ENCODE measurements at regions not wholly inside any gene's neighbourhood (a gene's known extent, or its start where the extent isn't known, plus 50 kb on each side); places are given as distances from the start of the nearest gene placed in this dataset.

DNA sequence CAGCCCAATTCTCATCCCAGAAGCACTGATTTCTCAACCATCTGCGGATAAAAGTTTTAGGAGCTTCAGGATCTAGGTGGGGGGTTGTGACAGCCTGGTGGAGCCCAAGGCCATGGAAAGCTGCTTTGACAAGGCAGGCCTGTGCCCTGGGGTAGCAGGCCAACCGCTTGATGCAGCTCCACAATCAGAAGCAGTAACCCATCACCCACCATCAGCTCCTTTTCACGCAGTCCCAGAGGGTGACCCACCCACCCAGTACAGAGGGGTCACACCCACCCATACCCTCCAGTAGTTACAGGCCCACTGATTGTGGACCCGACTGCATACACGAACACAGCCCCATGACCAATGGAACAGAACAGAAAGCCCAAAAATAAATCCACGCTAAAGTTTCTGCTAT is 253.9 kb downstream of the AHR start:
- H3K4me1 Mint-ChIP-seq (ENCODE audit: low read depth in 2 of 2), result no peaks in the 10 kb centered on the region
- H3K27me3 Mint-ChIP-seq, result peaks cover 0 to 4% of the 10 kb centered on the region in 2 donors
- no peak for ATAC-seq
- H3K36me3 Mint-ChIP-seq, result no peaks in the 10 kb centered on the region
- H3K27ac Mint-ChIP-seq, result no peak overlapping the region
- H3K4me3 Mint-ChIP-seq, result no peak overlapping the region
- no peak for DNase-seq (ENCODE audit: low spot score)
- peaks cover 10% of the 10 kb centered on the region for H3K9me3 Mint-ChIP-seq

DNA sequence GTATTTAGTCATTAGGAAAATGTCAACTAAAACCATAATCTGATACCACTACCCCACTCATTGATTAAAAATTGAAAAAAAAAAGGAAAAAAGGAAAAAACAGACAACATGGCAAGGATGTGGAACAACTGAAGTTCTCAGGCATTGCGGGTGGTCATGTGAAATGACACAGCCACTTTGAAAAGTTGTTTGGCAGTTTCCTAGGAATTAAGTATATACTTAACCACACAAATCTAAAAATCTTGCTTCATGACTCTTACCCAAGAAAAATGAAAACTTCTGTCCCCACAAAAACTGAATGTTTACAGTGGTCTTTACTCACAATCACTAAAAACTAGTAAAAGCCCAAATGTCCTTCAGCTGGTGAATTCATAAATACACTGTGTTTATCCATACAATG is 254.5 kb downstream of the AHR start:
- ATAC-seq (no peak), DNase-seq (ENCODE audit: low spot score) (no peak)
- Mint-ChIP-seq H3K36me3 (no peaks in the 10 kb centered on the region), H3K27me3 (no peaks in the 10 kb centered on the region), H3K4me3 (no peak overlapping the region), H3K27ac (no peak overlapping the region), H3K4me1 (ENCODE audit: low read depth in 2 of 2) (no peaks in the 10 kb centered on the region), H3K9me3 (peaks cover 10% of the 10 kb centered on the region)

- peaks cover 10% of the 10 kb centered on the region for H3K9me3 Mint-ChIP-seq
- ATAC-seq (no peak), DNase-seq (ENCODE audit: low spot score) (no peak)
- no peaks in the 10 kb centered on the region for H3K36me3 Mint-ChIP-seq
- H3K27ac Mint-ChIP-seq, result no peak overlapping the region
- no peak overlapping the region for H3K4me3 Mint-ChIP-seq
- H3K27me3 Mint-ChIP-seq, result no peaks in the 10 kb centered on the region
- H3K4me1 Mint-ChIP-seq (ENCODE audit: low read depth in 2 of 2), result no peaks in the 10 kb centered on the region
Observed at GRCh38 chr7:17554341-17555015, 256.0 kb downstream of the AHR start.

DNA sequence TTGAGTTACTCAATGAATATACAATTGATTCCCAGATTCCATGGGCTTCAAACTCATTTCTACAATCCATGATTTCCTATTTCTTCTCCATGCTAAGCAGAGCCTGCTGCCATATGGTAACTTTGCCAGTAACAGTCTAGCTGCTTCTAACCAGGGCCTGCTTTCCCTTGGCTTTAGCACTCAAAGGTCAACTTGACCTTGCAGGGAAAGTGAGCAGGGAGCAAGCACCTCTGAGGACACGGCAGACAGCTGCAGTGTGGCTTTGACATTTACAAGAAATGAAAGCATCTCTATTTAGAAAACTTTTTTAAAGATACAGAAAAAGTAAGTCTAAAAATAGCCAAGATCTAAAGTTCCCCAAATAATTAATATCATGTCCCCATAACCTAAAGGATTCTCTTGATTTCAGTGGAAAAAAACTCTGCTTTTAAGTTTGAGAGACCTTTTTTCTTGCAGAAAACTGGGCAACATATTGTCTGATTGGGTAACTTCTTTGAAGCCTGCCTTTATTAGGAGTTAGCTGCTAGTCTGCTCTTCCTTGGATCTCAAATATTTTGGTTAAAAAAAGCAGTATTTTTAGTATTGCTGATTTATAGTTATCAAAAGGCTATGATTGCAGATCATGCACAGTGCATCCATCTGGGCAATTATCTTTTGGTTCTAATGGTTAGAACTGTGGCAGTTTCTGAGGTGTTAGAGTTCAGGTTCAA is 257.9 kb downstream of the AHR start:
- no peak for ATAC-seq
- H3K27me3 Mint-ChIP-seq, result no peaks in the 10 kb centered on the region
- no peak for DNase-seq (ENCODE audit: low spot score)
- H3K27ac Mint-ChIP-seq, result no peak overlapping the region
- no peaks in the 10 kb centered on the region for H3K4me1 Mint-ChIP-seq (ENCODE audit: low read depth in 2 of 2)
- no peaks in the 10 kb centered on the region for H3K36me3 Mint-ChIP-seq
- peaks cover 10% of the 10 kb centered on the region for H3K9me3 Mint-ChIP-seq
- H3K4me3 Mint-ChIP-seq, result no peak overlapping the region

DNA sequence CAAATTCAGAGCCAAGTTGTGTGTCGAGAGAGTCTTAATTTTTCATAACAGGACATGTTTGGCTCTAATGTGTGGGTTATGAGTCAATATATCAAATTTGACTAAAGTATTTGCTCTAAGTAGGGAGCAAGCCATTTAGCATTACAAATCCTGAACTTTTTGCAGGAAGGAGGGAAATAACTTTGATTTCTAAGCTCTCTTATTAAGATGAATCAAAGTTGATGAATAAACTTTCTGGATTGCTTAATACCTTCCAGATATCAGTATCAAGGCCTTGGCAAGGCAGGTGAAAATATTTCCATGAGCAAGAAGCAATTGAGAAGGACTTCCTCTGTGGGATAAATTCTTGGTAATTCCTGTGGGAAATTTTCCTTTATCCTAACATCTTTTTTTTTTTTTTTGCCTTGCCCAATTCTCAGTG is 258.8 kb downstream of the AHR start:
- no peak overlapping the region for H3K4me3 Mint-ChIP-seq
- no peaks in the 10 kb centered on the region for H3K27me3 Mint-ChIP-seq
- peaks cover 10% of the 10 kb centered on the region for H3K9me3 Mint-ChIP-seq
- H3K27ac Mint-ChIP-seq, result no peak overlapping the region
- DNase-seq (ENCODE audit: low spot score) (no peak), ATAC-seq (no peak)
- H3K36me3 Mint-ChIP-seq, result no peaks in the 10 kb centered on the region
- H3K4me1 Mint-ChIP-seq (ENCODE audit: low read depth in 2 of 2), result no peaks in the 10 kb centered on the region

- no peak overlapping the region for H3K4me3 Mint-ChIP-seq
- no peak for DNase-seq (ENCODE audit: low spot score)
- H3K4me1 Mint-ChIP-seq (ENCODE audit: low read depth in 2 of 2), result no peaks in the 10 kb centered on the region
- no peaks in the 10 kb centered on the region for H3K36me3 Mint-ChIP-seq
- H3K27me3 Mint-ChIP-seq, result no peaks in the 10 kb centered on the region
- H3K27ac Mint-ChIP-seq, result no peak overlapping the region
- ATAC-seq, result no peak
- peaks cover 10% of the 10 kb centered on the region for H3K9me3 Mint-ChIP-seq
Observed at GRCh38 chr7:17558135-17558534, 259.7 kb downstream of the AHR start.

- peaks cover 10% of the 10 kb centered on the region for H3K9me3 Mint-ChIP-seq
- no peak overlapping the region for H3K4me3 Mint-ChIP-seq
- DNase-seq (ENCODE audit: low spot score) (no peak), ATAC-seq (no peak)
- H3K27me3 Mint-ChIP-seq, result no peaks in the 10 kb centered on the region
- H3K36me3 Mint-ChIP-seq, result no peaks in the 10 kb centered on the region
- no peaks in the 10 kb centered on the region for H3K4me1 Mint-ChIP-seq (ENCODE audit: low read depth in 2 of 2)
- H3K27ac Mint-ChIP-seq, result no peak overlapping the region
Observed at GRCh38 chr7:17558558-17559332, 260.3 kb downstream of the AHR start.

GRCh38 chr7:17559388-17559787 is 260.9 kb downstream of the AHR start:
- Mint-ChIP-seq H3K4me1 (ENCODE audit: low read depth in 2 of 2) (no peaks in the 10 kb centered on the region), H3K27me3 (no peaks in the 10 kb centered on the region), H3K36me3 (no peaks in the 10 kb centered on the region), H3K27ac (no peak overlapping the region), H3K9me3 (peaks cover 8% of the 10 kb centered on the region), H3K4me3 (no peak overlapping the region)
- ATAC-seq (no peak), DNase-seq (ENCODE audit: low spot score) (no peak)

- H3K36me3 Mint-ChIP-seq, result no peaks in the 10 kb centered on the region
- ATAC-seq, result no peak
- H3K4me3 Mint-ChIP-seq, result no peak overlapping the region
- H3K27me3 Mint-ChIP-seq, result no peaks in the 10 kb centered on the region
- no peaks in the 10 kb centered on the region for H3K4me1 Mint-ChIP-seq (ENCODE audit: low read depth in 2 of 2)
- H3K27ac Mint-ChIP-seq, result no peak overlapping the region
- H3K9me3 Mint-ChIP-seq, result no peaks in the 10 kb centered on the region
- DNase-seq (ENCODE audit: low spot score), result no peak
Observed at GRCh38 chr7:17560516-17560915, 262.1 kb downstream of the AHR start.

- DNase-seq (ENCODE audit: low spot score) (no peak), ATAC-seq (no peak)
- no peaks in the 10 kb centered on the region for H3K27me3 Mint-ChIP-seq
- no peak overlapping the region for H3K4me3 Mint-ChIP-seq
- no peaks in the 10 kb centered on the region for H3K36me3 Mint-ChIP-seq
- no peaks in the 10 kb centered on the region for H3K9me3 Mint-ChIP-seq
- no peak overlapping the region for H3K27ac Mint-ChIP-seq
- H3K4me1 Mint-ChIP-seq (ENCODE audit: low read depth in 2 of 2), result no peaks in the 10 kb centered on the region
Observed at GRCh38 chr7:17560966-17561365, 262.5 kb downstream of the AHR start.

GRCh38 chr7:17564678-17565212 is 266.3 kb downstream of the AHR start:
- peaks cover 6% of the 10 kb centered on the region for H3K9me3 Mint-ChIP-seq
- no peak overlapping the region for H3K4me3 Mint-ChIP-seq
- H3K27ac Mint-ChIP-seq, result no peak overlapping the region
- peaks cover 5% of the 10 kb centered on the region for H3K36me3 Mint-ChIP-seq
- H3K27me3 Mint-ChIP-seq, result no peaks in the 10 kb centered on the region
- ATAC-seq, result no peak
- no peak for DNase-seq (ENCODE audit: low spot score)
- H3K4me1 Mint-ChIP-seq (ENCODE audit: low read depth in 2 of 2), result no peaks in the 10 kb centered on the region

DNA sequence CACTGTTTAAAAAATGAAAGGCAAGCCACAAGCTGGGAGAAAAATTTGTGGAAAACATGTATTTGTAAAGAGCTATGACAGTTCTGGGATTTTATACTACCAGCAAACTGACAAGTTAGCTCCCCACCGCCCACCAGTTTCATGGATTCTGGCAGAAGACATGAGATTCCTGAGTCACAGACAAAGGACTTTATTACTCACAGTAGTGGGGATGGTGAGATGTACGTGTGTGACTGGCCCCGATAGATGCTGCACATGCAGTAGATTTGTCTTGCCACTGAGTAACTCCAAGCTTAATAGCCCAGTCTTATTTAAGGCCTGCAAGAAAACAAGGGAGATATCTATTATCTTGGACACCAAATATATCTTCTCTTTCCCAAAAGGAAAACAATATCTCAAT is 281.7 kb downstream of the AHR start:
- H3K4me1 Mint-ChIP-seq (ENCODE audit: low read depth in 2 of 2), result no peaks in the 10 kb centered on the region
- H3K36me3 Mint-ChIP-seq, result peaks cover 26% of the 10 kb centered on the region
- peaks cover 0 to 7% of the 10 kb centered on the region in 2 donors for H3K27me3 Mint-ChIP-seq
- H3K9me3 Mint-ChIP-seq, result peaks cover 21% of the 10 kb centered on the region
- no peak overlapping the region for H3K27ac Mint-ChIP-seq
- no peak for ATAC-seq
- DNase-seq (ENCODE audit: low spot score), result no peak
- H3K4me3 Mint-ChIP-seq, result no peak overlapping the region

DNA sequence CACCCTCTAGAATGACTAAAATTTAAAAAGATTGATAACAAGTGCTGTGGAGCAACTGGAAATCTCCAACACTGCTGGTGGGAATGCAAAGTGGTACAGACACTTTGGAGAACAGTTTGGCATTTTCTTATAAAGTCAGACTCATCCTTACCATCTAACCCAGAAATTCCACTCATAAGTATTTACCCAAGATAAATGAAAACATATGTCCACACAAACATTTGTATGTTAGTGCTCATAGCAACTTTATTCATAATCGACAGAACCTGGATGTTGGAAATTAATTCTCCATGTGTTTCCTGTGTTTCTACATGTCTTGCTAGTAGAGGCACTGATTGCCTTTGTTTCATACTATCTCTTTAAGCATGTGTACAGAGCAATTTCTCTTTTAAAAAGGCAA is 282.4 kb downstream of the AHR start:
- no peaks in the 10 kb centered on the region for H3K4me1 Mint-ChIP-seq (ENCODE audit: low read depth in 2 of 2)
- peaks cover 0 to 7% of the 10 kb centered on the region in 2 donors for H3K27me3 Mint-ChIP-seq
- DNase-seq (ENCODE audit: low spot score) (no peak), ATAC-seq (no peak)
- peaks cover 26% of the 10 kb centered on the region for H3K36me3 Mint-ChIP-seq
- peaks cover 21% of the 10 kb centered on the region for H3K9me3 Mint-ChIP-seq
- H3K4me3 Mint-ChIP-seq, result no peak overlapping the region
- no peak overlapping the region for H3K27ac Mint-ChIP-seq

DNA sequence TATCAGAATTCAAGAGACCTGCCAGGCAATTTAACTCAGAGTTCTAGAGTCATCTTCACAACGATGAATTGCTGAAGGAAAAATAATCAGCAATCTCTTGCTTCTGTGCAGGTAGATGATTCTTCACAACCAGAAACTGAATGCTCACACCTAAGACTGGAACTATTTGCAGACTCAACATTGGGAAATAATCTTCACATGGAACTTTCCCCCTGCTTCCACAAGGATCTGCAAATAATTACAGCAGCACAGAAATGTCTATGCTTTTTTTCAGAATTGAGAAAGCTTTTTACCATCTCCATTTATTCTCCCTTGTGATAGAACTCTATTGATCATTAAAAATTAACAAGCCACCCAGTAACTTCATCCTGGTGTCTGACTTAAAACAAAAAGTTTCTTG is 282.8 kb downstream of the AHR start:
- no peak overlapping the region for H3K4me3 Mint-ChIP-seq
- DNase-seq (ENCODE audit: low spot score) (no peak), ATAC-seq (no peak)
- peaks cover 0 to 7% of the 10 kb centered on the region in 2 donors for H3K27me3 Mint-ChIP-seq
- no peak overlapping the region for H3K27ac Mint-ChIP-seq
- H3K4me1 Mint-ChIP-seq (ENCODE audit: low read depth in 2 of 2), result no peaks in the 10 kb centered on the region
- H3K36me3 Mint-ChIP-seq, result peaks cover 24% of the 10 kb centered on the region
- peaks cover 21% of the 10 kb centered on the region for H3K9me3 Mint-ChIP-seq

Measured in natural killer cell treated with Interleukin-12 subunit alpha and Interleukin-12 subunit beta and Interleukin-15 and Interleukin-18, amount 100 ng/mL, for 72 hours (primary cell).